ENCODE measurements at regions not wholly inside any gene's neighbourhood (a gene's known extent, or its start where the extent isn't known, plus 50 kb on each side); places are given as distances from the start of the nearest gene placed in this dataset.
"Not testable (repeated sequence)": the region's sequence is repeated elsewhere in the genome, so short reads cannot be mapped to it uniquely, and the experiment has no call there.

DNA sequence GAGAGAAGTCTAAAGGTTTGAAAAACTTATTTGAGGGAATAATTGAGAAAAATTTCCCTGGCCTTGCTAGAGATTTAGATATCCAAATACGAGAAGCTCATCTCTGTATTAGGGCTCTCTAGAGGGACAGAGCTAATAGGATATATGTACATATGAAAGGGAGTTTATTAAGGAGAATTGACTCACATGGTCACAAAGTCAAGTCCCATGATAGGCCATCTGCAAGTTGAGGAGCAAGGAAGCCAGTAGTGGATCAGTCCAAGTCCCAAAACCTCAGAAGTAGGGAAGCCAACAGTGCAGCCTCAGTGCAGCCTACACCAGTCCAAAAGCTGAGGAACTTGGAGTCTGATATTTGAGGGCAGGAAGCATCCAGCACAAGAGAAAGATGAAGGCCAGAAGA, 126.7 kb downstream of the PJA2 start:
- DNase-seq (ENCODE audit: low spot score) = not testable (repeated sequence)

DNA sequence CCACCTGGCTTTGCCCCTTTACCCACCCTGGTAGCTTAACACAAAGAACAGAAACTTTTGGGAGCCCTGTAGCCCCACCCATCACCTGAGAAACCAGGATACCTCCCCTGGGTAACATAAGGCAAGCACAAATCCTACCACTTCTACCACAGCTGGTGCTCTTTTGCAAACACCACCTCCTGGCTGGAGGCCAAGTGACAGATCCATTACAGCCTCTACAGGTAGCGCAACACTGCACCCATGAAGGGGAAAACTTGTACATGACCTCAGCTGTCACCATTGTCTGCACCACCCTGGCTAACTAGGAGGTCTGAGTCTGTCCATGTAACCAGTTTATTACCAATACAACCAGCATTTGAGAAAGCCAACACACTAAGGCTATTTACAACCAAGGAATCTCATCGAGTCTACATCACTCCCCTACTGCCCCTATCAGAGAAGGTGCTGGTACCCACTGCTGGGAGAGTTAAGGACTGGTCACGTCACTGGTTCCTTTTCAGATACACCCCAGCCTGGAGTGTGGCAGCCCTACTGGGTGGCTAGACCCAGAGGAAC, 128.6 kb downstream of the PJA2 start:
- no peak for DNase-seq (ENCODE audit: low spot score)

DNA sequence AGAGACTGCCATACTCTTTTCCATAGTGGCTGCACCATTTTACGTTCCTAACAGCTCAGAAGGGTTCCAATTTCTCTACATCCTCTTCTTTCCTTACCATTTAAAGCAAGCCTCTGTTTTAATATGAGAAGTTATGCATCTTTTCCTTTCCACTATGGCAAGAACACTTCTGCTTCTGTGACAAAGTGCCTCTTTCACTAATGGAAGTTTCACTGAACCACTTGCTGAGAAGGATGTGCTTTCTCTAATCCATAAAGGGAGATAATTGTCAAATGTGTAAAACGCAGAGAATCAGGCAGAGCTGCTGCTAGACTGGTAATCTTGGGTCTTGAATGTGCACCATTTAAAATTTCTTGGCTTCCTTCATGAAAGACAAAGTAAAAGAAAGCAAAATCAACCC, 131.6 kb downstream of the PJA2 start:
- DNase-seq (ENCODE audit: low spot score) = no peak

DNA sequence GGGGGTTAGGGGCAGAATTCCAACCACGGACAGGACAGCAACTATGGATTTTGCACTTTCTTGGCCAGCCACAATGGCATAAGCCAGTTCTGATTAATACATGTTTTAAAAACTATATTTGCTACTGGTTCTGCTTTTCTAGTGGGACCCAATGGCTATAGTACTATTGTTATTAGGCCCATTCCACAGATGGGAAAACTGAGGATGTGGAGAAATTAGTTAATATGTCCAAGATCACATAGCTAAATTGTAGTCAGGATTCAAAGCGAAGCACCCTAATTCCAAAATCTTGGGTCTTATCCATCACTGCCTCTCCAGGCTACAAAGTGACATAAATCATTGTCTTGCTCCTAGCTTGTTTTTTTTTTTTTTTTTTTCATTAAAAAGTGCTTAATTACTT, 133.9 kb downstream of the PJA2 start:
- DNase-seq (ENCODE audit: low spot score) = no peak

DNA sequence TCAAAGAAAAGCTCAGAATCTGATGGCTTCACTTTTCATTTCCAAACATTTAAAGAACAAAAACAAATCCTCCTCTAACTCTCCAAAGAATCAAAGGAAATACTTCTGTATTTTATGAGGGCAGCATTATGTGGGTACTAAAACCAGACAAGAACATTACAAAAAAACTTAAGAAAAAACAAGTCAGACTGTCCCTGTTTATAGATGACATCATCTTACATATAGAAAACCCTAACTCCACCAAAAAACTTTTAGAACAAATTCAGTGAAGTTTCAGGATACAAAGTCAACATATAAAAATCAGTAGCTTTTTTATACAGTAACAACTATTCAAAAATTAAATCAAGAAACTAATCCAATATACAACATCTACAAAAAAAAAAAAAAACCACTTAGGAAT, 136.2 kb downstream of the PJA2 start:
- no peak for DNase-seq (ENCODE audit: low spot score)

DNA sequence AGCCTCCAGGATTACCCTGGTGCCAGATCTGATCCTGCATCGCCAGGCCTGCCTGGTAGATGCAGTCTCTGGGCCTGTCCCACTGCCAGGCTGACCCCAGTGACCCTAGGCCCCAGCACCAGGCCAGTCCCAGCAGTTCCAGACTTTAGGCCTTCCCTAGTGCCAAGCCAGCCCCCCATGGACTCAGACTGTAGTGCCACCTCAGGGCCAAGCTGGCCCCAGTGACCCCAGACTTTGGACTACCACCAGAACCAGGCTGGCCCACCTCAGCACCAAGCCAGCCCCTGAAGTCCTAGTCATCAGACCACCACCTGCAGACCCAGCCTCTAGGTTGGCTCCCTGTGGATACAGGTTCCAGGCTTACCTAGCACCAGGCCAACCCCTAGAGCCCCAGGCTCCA, 142.5 kb downstream of the PJA2 start:
- DNase-seq (ENCODE audit: low spot score) = no peak

DNA sequence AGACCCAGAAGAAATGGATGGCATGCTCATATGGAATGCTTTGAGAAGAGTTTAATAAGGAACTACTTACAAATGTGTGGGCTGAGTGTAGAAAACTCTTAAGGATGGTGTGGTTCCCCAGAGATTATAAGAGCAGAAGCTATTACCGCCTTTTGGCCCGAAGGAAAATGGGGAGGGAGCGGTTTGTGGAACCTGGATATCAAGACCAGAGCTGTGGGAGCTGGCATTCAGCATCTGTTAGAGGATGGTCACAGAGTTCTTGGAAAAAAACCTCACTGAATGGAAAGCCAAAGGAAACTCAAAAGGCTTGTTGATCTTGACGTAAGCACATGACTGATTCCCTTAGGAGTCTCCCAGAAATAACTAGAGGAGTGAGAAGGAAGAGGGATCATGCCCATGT, 151.0 kb downstream of the PJA2 start:
- no peak for DNase-seq (ENCODE audit: low spot score)

DNA sequence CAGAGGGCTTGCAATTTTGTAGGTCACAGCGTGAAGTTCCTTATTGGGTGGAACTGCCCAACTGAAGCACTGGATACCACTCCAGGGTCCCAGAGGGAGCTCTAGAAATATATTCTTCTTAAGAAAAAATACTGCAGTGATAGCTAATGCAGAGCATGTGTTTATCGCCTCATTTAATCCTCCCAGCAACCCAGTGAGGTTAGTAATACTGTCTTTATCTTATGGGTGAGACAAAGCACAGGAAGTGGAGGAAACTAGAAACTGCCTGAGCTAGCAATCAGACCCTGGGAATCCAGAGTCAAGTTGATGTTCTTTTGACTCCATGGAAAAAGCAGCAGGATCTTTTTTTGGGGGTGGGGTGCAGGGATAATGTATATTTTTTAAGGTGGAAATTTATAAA, 153.3 kb downstream of the PJA2 start:
- DNase-seq (ENCODE audit: low spot score) = no peak

DNA sequence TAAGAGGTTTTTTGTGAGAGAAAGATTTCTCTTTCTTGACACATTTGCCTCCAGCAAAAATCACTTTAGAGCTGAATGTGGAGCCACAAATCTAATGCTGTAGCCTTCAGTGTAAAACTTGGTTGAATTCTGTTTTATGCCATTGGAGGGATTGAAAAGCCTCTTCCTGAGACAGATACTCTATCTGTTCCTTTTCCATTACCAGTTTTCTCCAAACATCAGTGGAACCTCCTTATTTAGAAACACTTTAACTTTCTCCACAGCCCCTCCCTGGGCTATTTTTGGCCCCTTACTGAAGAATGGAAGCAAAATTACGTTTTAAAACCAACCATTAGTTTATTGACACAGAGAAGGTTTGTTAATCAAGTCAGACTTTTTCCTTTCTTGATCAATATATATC, 155.3 kb downstream of the PJA2 start:
- no peak for DNase-seq (ENCODE audit: low spot score)

DNA sequence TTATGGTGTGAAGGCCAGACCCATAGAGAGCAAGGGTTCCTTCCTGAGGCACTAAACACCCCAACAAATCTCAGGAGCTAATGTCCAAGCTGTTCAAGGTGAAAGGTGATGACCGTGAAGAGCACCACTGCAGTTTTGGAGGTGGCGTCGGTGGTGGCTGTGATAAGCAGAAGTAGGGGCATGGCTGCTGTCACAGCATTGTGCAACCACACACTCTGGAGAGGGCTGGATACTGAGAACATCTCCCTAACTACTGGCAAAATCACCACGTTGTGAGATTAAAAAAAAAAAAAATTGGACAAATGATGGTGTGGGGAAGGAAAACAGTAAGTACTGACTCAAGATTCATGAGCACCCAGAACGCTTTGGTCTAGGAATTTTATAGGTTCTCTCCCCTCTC, 156.5 kb downstream of the PJA2 start:
- no peak for DNase-seq (ENCODE audit: low spot score)

DNA sequence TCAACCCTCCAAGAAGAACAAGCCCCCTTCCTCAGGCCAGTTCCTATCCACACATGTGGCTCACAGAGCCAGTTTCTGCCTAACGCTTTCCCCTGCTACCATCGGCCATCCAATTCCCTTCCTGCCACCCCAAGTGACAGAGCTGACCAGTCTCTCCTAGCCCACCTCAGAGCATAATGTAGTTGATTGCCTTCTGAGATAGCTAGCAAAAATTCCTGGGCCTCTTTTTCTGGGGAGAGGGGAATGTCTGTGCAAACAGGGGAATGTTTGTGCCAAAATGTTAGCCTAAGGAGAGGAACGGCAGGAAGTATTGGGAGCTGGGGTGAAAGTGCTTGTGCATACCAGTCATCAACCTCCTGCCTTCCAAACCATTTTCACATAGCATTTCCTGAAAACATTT, 157.0 kb downstream of the PJA2 start:
- DNase-seq (ENCODE audit: low spot score) = no peak

DNA sequence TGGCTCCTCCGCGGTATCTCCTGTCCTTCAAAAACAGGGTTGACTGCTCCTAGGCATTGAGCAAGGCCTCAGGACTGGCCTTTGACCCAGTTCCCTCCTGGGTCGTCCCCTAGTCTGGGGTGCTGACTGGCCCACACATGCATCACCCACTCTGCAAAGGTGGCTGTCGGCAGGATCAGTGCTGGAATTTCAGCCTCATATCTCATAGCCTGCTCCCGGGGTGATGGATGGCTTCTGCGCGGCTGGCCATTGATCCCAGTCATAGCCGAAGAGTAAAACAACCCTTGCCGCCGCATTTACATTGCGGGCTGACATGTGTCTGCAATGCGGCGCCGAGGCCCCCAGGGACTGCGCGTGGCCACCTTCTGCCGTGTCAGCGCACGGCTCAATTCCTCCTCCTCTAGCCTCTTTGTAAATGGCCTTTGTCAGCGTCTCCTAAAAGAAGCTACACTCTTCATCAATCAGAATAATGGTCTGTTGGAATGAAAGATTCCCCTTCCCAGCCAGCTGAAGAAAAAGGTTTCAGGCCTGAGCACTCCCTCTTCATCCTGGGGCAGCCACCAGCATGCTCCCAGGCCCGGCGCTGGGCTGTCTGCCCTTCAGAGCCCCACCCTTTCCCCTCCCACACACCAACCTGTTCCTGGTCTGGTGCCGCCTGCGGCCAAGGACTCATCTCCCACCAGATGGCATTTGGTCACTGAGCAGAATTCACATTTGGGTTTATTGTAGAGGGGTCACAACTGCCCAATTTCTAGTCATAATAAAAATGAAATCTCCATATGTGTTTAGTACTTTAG, 159.0 kb downstream of the PJA2 start:
- no peak for DNase-seq (ENCODE audit: low spot score)

DNA sequence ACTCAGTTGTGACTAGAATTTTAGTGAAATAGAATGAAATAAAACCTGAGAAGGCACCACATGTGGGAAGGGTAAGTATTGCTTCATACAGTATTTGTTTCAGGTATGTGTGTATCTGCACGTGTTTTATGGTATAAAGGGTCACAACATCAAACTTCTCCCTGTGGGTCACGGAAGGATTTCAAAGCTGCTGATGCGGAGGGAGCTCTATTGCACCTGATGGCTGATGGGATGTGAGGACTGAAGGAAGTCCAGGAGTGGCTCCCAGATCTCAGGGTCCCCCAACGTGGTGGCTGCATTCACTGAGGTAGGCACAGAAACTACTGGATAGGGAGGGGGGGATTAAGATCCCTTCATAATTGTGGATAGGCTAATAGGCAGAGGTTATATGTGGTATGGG, 159.7 kb downstream of the PJA2 start:
- no peak for DNase-seq (ENCODE audit: low spot score)

DNA sequence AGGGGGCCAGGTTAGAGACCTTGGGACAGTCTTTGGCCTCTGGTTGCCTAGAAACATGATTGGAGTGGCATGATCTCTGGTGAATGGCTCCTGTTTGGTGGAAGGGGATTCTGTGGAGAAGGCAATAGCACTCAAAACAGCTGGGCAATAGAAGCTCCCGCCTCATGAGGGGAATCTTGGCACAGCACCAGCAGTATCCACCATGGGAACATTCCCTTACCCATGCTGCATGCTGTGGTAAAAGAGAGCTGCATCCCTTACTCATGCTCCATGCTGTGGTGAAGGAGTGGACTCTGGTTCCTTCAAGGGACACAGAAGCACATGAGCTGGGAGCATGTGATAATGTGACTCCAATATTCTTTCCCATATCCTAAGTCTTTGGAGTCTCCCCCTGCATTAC, 160.6 kb downstream of the PJA2 start:
- no peak for DNase-seq (ENCODE audit: low spot score)

DNA sequence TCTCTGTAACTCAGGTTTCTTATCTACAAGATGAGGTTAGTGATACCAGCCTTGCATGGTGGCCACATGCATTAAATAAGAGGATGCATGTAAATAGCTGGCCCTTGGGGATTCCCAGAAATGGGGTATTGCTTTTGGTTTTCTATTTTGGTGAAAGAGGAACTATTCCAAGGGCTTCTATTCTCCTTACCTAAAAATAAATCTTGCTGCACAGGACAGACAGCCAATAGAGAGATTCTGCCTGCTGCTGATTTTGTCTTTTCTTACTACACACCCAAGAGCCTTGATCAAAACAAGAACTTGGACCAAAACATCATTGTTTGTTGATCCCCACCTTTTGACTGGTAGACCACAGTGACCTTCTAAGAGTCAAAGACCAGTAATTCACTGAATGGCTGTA, 161.8 kb downstream of the PJA2 start:
- peak; percentile 28 for DNase-seq (ENCODE audit: low spot score)

DNA sequence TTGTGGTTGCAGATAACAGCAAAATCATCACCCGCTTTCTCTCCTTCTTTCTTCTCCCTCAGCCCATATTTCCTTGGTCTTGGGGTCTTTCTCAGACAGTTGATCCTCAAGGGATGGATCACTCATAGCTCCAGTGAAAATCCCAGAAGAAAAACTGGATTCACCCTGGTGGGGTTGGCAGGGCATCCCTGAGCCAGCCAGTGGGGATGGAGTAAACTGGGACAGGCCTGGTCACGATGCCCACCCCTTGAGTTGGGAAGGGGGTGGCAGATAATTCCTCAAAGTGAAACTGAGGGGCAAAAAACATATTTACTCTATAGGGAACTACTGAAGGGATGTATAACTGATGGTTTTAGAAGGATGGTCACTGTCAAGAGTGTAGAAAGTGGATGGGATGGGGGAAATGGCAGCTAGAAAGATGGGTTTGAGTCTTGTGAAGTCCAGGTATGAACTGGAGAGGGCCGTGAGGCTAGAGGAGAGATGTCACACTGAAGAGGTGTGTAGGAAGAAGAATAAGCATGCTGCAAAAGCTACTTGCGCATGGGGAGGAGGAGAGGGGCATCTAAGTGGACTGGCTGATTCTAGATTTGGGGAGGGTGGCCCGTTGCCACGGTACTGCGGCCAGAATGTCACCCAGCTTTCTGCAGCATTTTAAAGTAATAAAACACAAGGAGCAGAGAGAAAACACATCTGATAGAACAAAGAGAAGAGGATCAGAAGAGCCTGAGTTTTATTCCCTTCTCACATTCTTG, 162.8 kb downstream of the PJA2 start:
- no peak for DNase-seq (ENCODE audit: low spot score)
